ENCODE measurements at regions not wholly inside any gene's neighbourhood (a gene's known extent, or its start where the extent isn't known, plus 50 kb on each side); places are given as distances from the start of the nearest gene placed in this dataset.

GRCh38 chr2:2660789-2661355, 329.8 kb upstream of the MYT1L start:
- no peak overlapping the region for H3K4me3 Mint-ChIP-seq (ENCODE audit: unreplicated experiment)
- DNase-seq (ENCODE audit: low spot score): no peak
- H3K9me3 Mint-ChIP-seq (ENCODE audit: low read depth): peaks cover 3% of the 10 kb centered on the region
- no peaks in the 10 kb centered on the region for H3K27me3 Mint-ChIP-seq (ENCODE audit: low read depth)
- H3K27ac Mint-ChIP-seq (ENCODE audit: unreplicated experiment): no peak overlapping the region
- peaks cover 49% of the 10 kb centered on the region for H3K4me1 Mint-ChIP-seq (ENCODE audit: low read depth)
- TF ChIP-seq CTCF (IDR thresholded peaks at IDR 0.05): no peak
- no peaks in the 10 kb centered on the region for H3K36me3 Mint-ChIP-seq (ENCODE audit: low read depth)

- no peak overlapping the region for H3K27ac Mint-ChIP-seq (ENCODE audit: unreplicated experiment)
- no peak for TF ChIP-seq CTCF (IDR thresholded peaks at IDR 0.05)
- no peaks in the 10 kb centered on the region for H3K36me3 Mint-ChIP-seq (ENCODE audit: low read depth)
- peaks cover 17% of the 10 kb centered on the region for H3K4me1 Mint-ChIP-seq (ENCODE audit: low read depth)
- DNase-seq (ENCODE audit: low spot score): no peak
- peaks cover 3% of the 10 kb centered on the region for H3K9me3 Mint-ChIP-seq (ENCODE audit: low read depth)
- H3K4me3 Mint-ChIP-seq (ENCODE audit: unreplicated experiment): no peak overlapping the region
- H3K27me3 Mint-ChIP-seq (ENCODE audit: low read depth): peaks cover 7% of the 10 kb centered on the region
Measured at GRCh38 chr2:2657121-2657962, 326.3 kb upstream of the MYT1L start.

- no peak for DNase-seq (ENCODE audit: low spot score)
- TF ChIP-seq CTCF (IDR thresholded peaks at IDR 0.05): no peak
- peaks cover 12% of the 10 kb centered on the region for H3K4me1 Mint-ChIP-seq (ENCODE audit: low read depth)
- H3K27me3 Mint-ChIP-seq (ENCODE audit: low read depth): peaks cover 7% of the 10 kb centered on the region
- no peak overlapping the region for H3K4me3 Mint-ChIP-seq (ENCODE audit: unreplicated experiment)
- peaks cover 3% of the 10 kb centered on the region for H3K9me3 Mint-ChIP-seq (ENCODE audit: low read depth)
- H3K36me3 Mint-ChIP-seq (ENCODE audit: low read depth): no peaks in the 10 kb centered on the region
- H3K27ac Mint-ChIP-seq (ENCODE audit: unreplicated experiment): no peak overlapping the region
Measured at GRCh38 chr2:2656115-2657011, 325.3 kb upstream of the MYT1L start.

GRCh38 chr2:2655453-2656114, 324.5 kb upstream of the MYT1L start:
- TF ChIP-seq CTCF (IDR thresholded peaks at IDR 0.05): no peak
- H3K36me3 Mint-ChIP-seq (ENCODE audit: low read depth): no peaks in the 10 kb centered on the region
- H3K4me3 Mint-ChIP-seq (ENCODE audit: unreplicated experiment): no peak overlapping the region

More at GRCh38 chr2:2655453-2656114, 324.5 kb upstream of the MYT1L start:
- no peak for DNase-seq (ENCODE audit: low spot score)
- Mint-ChIP-seq H3K27ac (ENCODE audit: unreplicated experiment) (no peak overlapping the region), H3K9me3 (ENCODE audit: low read depth) (peaks cover 3% of the 10 kb centered on the region), H3K27me3 (ENCODE audit: low read depth) (peaks cover 7% of the 10 kb centered on the region), H3K4me1 (ENCODE audit: low read depth) (peaks cover 12% of the 10 kb centered on the region)

All from chondrocyte (in vitro differentiated cells).